ENCODE measurements at regions not wholly inside any gene's neighbourhood (a gene's known extent, or its start where the extent isn't known, plus 50 kb on each side); places are given as distances from the start of the nearest gene placed in this dataset.
A peak's percentile ranks its signal among the peaks of the same experiment; 100 is the strongest.
"Not testable (repeated sequence)": the region's sequence is repeated elsewhere in the genome, so short reads cannot be mapped to it uniquely, and the experiment has no call there.

GRCh38 chr16:29227751-29228663 is 178.5 kb downstream of the NPIPB11 start:
- H3K4me1 ChIP-seq (ENCODE audit: control insufficient read depth, insufficient read depth, low read length, poor library complexity, severe bottlenecking); H3K27ac ChIP-seq (ENCODE audit: insufficient read depth, low read length, poor library complexity, severe bottlenecking); H3K36me3 ChIP-seq (ENCODE audit: control insufficient read depth, insufficient read depth, low read length); H3K4me3 ChIP-seq (ENCODE audit: insufficient read depth, low read depth, low read length, poor library complexity, severe bottlenecking); H3K27me3 ChIP-seq (replicated peaks; ENCODE audit: control insufficient read depth, insufficient read depth, low read length, poor library complexity, severe bottlenecking); H3K9me3 ChIP-seq (ENCODE audit: control insufficient read depth, low read length): not testable (repeated sequence)
- peak in 1 of 3 donors; percentile 2 for DNase-seq

- Histone ChIP-seq H3K27me3 (replicated peaks; ENCODE audit: control insufficient read depth, insufficient read depth, low read length, poor library complexity, severe bottlenecking) (no peaks in the 10 kb centered on the region), H3K27ac (ENCODE audit: insufficient read depth, low read length, poor library complexity, severe bottlenecking) (no peak overlapping the region), H3K4me1 (ENCODE audit: control insufficient read depth, insufficient read depth, low read length, poor library complexity, severe bottlenecking) (no peaks in the 10 kb centered on the region), H3K36me3 (ENCODE audit: control insufficient read depth, insufficient read depth, low read length) (no peaks in the 10 kb centered on the region), H3K9me3 (ENCODE audit: control insufficient read depth, low read length) (no peaks in the 10 kb centered on the region), H3K4me3 (ENCODE audit: insufficient read depth, low read depth, low read length, poor library complexity, severe bottlenecking) (no peak overlapping the region)
- no peak for DNase-seq
Observed at GRCh38 chr16:29226782-29227181, 179.7 kb downstream of the NPIPB11 start.

- not testable (repeated sequence) for H3K36me3 ChIP-seq (ENCODE audit: control insufficient read depth, insufficient read depth, low read length); H3K27me3 ChIP-seq (replicated peaks; ENCODE audit: control insufficient read depth, insufficient read depth, low read length, poor library complexity, severe bottlenecking); H3K4me3 ChIP-seq (ENCODE audit: insufficient read depth, low read depth, low read length, poor library complexity, severe bottlenecking); DNase-seq; H3K4me1 ChIP-seq (ENCODE audit: control insufficient read depth, insufficient read depth, low read length, poor library complexity, severe bottlenecking); H3K9me3 ChIP-seq (ENCODE audit: control insufficient read depth, low read length); H3K27ac ChIP-seq (ENCODE audit: insufficient read depth, low read length, poor library complexity, severe bottlenecking)
Observed at GRCh38 chr16:29224675-29225074, 181.8 kb downstream of the NPIPB11 start.

- DNase-seq; H3K4me1 ChIP-seq (ENCODE audit: control insufficient read depth, insufficient read depth, low read length, poor library complexity, severe bottlenecking); H3K9me3 ChIP-seq (ENCODE audit: control insufficient read depth, low read length); H3K27ac ChIP-seq (ENCODE audit: insufficient read depth, low read length, poor library complexity, severe bottlenecking); H3K36me3 ChIP-seq (ENCODE audit: control insufficient read depth, insufficient read depth, low read length); H3K27me3 ChIP-seq (replicated peaks; ENCODE audit: control insufficient read depth, insufficient read depth, low read length, poor library complexity, severe bottlenecking); H3K4me3 ChIP-seq (ENCODE audit: insufficient read depth, low read depth, low read length, poor library complexity, severe bottlenecking): not testable (repeated sequence)
Observed at GRCh38 chr16:29222615-29223014, 183.9 kb downstream of the NPIPB11 start.

GRCh38 chr16:29222008-29222407 is 184.5 kb downstream of the NPIPB11 start:
- H3K4me3 ChIP-seq (ENCODE audit: insufficient read depth, low read depth, low read length, poor library complexity, severe bottlenecking); H3K27ac ChIP-seq (ENCODE audit: insufficient read depth, low read length, poor library complexity, severe bottlenecking); H3K4me1 ChIP-seq (ENCODE audit: control insufficient read depth, insufficient read depth, low read length, poor library complexity, severe bottlenecking); H3K27me3 ChIP-seq (replicated peaks; ENCODE audit: control insufficient read depth, insufficient read depth, low read length, poor library complexity, severe bottlenecking); H3K9me3 ChIP-seq (ENCODE audit: control insufficient read depth, low read length); DNase-seq; H3K36me3 ChIP-seq (ENCODE audit: control insufficient read depth, insufficient read depth, low read length): not testable (repeated sequence)

GRCh38 chr16:29221281-29221955 is 185.1 kb downstream of the NPIPB11 start:
- not testable (repeated sequence) for H3K9me3 ChIP-seq (ENCODE audit: control insufficient read depth, low read length); H3K27me3 ChIP-seq (replicated peaks; ENCODE audit: control insufficient read depth, insufficient read depth, low read length, poor library complexity, severe bottlenecking); H3K27ac ChIP-seq (ENCODE audit: insufficient read depth, low read length, poor library complexity, severe bottlenecking)

GRCh38 chr16:29220647-29221191 is 185.8 kb downstream of the NPIPB11 start:
- DNase-seq; H3K4me3 ChIP-seq (ENCODE audit: insufficient read depth, low read depth, low read length, poor library complexity, severe bottlenecking); H3K4me1 ChIP-seq (ENCODE audit: control insufficient read depth, insufficient read depth, low read length, poor library complexity, severe bottlenecking); H3K36me3 ChIP-seq (ENCODE audit: control insufficient read depth, insufficient read depth, low read length); H3K9me3 ChIP-seq (ENCODE audit: control insufficient read depth, low read length); H3K27me3 ChIP-seq (replicated peaks; ENCODE audit: control insufficient read depth, insufficient read depth, low read length, poor library complexity, severe bottlenecking); H3K27ac ChIP-seq (ENCODE audit: insufficient read depth, low read length, poor library complexity, severe bottlenecking): not testable (repeated sequence)

More at GRCh38 chr16:29221281-29221955, 185.1 kb downstream of the NPIPB11 start:
- DNase-seq; H3K36me3 ChIP-seq (ENCODE audit: control insufficient read depth, insufficient read depth, low read length); H3K4me3 ChIP-seq (ENCODE audit: insufficient read depth, low read depth, low read length, poor library complexity, severe bottlenecking); H3K4me1 ChIP-seq (ENCODE audit: control insufficient read depth, insufficient read depth, low read length, poor library complexity, severe bottlenecking): not testable (repeated sequence)

GRCh38 chr16:29219966-29220646 is 186.4 kb downstream of the NPIPB11 start:
- not testable (repeated sequence) for H3K9me3 ChIP-seq (ENCODE audit: control insufficient read depth, low read length); H3K4me1 ChIP-seq (ENCODE audit: control insufficient read depth, insufficient read depth, low read length, poor library complexity, severe bottlenecking); H3K4me3 ChIP-seq (ENCODE audit: insufficient read depth, low read depth, low read length, poor library complexity, severe bottlenecking); H3K36me3 ChIP-seq (ENCODE audit: control insufficient read depth, insufficient read depth, low read length); H3K27me3 ChIP-seq (replicated peaks; ENCODE audit: control insufficient read depth, insufficient read depth, low read length, poor library complexity, severe bottlenecking); DNase-seq; H3K27ac ChIP-seq (ENCODE audit: insufficient read depth, low read length, poor library complexity, severe bottlenecking)

- H3K27me3 ChIP-seq (replicated peaks; ENCODE audit: control insufficient read depth, insufficient read depth, low read length, poor library complexity, severe bottlenecking); H3K27ac ChIP-seq (ENCODE audit: insufficient read depth, low read length, poor library complexity, severe bottlenecking); H3K4me3 ChIP-seq (ENCODE audit: insufficient read depth, low read depth, low read length, poor library complexity, severe bottlenecking); DNase-seq; H3K9me3 ChIP-seq (ENCODE audit: control insufficient read depth, low read length); H3K36me3 ChIP-seq (ENCODE audit: control insufficient read depth, insufficient read depth, low read length); H3K4me1 ChIP-seq (ENCODE audit: control insufficient read depth, insufficient read depth, low read length, poor library complexity, severe bottlenecking): not testable (repeated sequence)
Observed at GRCh38 chr16:29219562-29219961, 186.9 kb downstream of the NPIPB11 start.
